GM18520 (cell line): ENCODE measurements at regions not wholly inside any gene's neighbourhood (a gene's known extent, or its start where the extent isn't known, plus 50 kb on each side); places are given as distances from the start of the nearest gene placed in this dataset.

Experiments used
- ATAC-seq: cut with Tn5 transposase; IDR thresholded peaks from one replicate; pipeline ENCODE4 v1.9.1; 2021; ENCODE audit not compliant: unreplicated experiment

GRCh38 chr10:44042075-44042770 lies 342.7 kb downstream of the CXCL12 start:
- no peak for ATAC-seq

GRCh38 chr10:44039599-44039998 lies 345.3 kb downstream of the CXCL12 start:
- no peak for ATAC-seq

DNA sequence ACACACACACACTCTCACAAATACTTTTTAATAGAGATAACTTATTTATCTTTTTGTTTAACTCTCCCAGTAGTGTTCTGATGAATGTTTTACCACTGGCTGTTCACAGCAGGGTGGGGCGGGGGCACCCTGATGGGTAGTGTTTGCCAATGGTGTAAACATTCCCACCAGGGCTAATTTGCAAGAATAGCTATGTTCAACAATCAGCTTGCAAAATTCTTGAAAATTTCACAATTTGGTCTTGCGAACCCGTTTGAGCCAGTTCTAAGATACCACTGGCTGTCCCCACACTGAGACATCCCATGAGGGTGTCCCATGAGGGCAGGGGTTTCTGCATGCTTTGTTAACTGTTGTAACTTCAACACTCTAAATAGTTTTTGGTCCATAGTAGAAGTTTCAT lies 348.5 kb downstream of the CXCL12 start:
- no peak for ATAC-seq

DNA sequence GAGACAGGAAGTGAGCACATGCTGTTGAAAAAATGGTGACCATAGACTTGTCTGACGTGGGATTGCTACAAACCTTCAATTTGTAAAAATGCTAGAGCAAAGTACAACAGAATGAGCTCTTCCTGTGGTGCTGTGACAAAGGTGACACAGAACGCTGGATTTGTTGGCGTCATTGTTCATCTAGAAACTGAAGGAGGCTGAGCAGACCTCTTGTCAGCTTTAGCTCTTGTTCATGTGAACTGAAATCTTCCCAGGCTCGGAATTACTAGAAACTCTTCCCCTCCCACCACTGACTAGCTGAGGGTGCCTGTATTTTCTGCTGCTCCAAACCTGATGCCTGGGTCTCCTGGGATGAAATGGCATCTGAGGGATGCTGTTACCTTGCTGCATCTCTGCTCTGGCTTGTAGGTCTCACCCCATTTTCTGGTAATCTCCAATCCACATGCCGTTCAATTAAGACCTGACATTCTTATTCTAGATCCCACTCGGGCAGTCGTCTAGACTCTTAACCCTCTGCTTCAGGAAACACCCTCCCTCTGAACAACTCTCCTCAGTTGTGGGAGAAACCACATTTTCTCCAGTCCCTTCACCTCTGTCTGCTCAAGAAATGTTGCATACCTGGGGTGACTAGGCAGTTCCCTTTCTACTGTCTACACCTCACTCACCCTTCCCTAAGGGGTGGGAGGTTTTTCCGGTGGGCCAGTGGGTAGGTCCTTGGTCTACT lies 349.3 kb downstream of the CXCL12 start:
- ATAC-seq: no peak

DNA sequence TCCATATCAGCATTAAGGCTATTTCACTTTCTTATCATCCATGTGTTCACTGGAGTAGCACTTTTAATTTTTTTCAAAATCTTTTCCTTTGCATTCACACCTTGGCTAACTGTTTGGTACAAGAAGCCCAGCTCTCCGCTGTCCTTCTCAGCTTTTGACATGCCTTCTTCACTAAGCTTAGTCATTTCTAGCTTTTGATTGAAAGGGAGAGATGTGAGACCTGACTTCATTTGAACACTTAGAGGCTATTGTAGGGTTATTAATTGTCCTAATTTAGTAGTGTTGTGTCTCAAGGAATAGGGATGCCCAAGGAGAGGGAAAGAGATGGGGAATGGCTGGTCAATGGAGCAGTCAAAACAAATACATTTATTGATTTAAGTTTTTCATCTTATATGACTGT lies 350.0 kb downstream of the CXCL12 start:
- ATAC-seq: no peak

DNA sequence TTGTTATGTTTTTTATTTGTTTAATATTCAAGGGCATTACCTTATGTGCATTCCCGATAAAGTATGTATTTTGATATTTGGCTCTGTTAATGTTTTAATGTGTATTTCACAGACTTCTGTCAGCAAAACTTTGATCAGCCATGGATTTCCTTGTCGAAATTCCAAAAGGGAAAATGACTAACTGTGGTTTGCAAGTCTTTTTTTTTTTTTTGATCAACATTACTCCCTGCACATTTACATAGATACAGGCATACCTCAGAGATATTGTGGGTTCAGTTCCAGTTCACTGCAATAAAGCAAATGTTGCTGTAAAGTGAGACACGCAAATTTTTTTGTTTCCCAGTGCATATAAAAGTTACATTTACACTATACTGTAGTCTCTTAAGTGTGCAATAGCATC lies 351.9 kb downstream of the CXCL12 start:
- no peak for ATAC-seq

DNA sequence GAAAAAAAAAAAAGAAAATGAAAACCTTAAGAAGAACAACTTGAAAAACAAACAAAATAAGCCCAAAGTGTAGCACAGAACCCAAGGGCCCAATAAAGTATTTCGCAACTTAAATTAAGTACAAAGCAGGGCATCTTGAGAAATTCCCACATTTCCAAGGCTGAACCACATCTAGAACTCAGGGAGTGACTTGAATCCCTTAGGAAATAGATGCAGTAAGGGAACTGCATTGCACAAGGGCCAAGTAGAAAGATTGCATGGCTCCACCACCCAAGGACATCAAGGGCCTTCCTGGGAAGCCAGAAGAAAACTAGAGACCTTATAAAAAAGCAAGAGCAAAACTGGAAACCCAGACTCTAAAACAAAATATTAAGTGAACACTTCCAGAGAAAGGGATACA lies 352.7 kb downstream of the CXCL12 start:
- ATAC-seq: no peak

DNA sequence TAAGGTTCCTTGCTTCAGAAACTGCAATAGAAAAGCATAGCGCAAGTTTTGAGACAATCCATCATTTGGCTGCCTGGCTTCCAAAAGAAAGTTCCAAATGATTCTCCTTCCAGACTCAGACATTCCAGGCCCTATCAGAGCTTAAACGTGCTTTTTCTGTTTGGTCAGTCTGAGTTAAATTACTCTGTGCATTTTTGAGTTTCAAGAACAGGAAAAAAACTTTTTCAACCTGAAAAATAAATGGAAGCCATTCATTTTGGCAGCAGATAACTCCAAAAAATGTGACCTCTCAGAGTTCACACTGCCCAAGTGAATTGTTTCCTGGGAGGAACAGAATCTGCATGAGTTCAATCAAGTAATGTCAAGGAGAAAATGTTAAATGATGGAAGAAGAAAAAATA lies 354.2 kb downstream of the CXCL12 start:
- no peak for ATAC-seq

GRCh38 chr10:44030132-44030531 lies 354.8 kb downstream of the CXCL12 start:
- ATAC-seq: peak; percentile 79

GRCh38 chr10:44028384-44029137 lies 356.3 kb downstream of the CXCL12 start:
- ATAC-seq: no peak

GRCh38 chr10:44024356-44025116 lies 360.4 kb downstream of the CXCL12 start:
- no peak for ATAC-seq

- no peak for ATAC-seq
Observed at GRCh38 chr10:44023517-44023916, 361.4 kb downstream of the CXCL12 start.

- ATAC-seq: no peak
Observed at GRCh38 chr10:44022203-44022602, 362.7 kb downstream of the CXCL12 start.

DNA sequence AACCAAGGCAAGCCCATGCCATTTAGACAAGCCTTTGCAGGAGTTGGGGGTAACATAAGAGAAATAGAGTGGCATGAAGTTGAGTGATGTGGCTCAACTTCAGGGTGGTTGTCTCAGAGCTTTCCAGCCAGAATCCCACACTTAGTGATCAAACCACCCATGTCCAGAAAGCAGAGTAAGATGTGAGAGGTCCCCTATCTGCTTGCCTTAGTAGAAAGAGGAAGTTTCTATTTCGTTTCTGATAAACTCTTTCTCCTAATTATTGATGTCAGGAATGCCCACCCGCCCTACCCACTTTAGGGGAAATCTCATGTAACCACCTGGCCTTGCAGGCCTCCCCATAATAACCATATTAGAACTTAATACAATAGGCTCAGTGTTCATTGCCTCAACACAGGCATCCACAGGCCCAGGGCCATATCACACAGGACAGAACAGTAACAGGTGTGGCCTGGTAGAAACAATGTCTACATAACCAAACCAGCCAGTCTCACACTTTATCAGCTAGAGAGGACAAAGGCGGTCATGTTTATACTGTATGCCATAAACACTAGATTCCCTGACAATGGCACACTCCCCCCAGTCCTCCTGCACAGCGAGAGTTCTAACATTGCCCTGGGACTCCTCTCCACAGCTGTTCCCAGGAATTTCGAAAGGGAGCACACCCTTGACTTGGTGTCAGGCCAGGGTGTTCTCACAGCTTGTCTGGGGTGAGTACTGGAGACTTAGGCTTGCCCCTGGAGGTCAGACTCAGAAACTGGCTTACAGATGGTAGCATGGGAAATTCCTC lies 364.4 kb downstream of the CXCL12 start:
- peak; percentile 49 for ATAC-seq

- ATAC-seq: no peak
Observed at GRCh38 chr10:44017483-44018145, 367.3 kb downstream of the CXCL12 start.

DNA sequence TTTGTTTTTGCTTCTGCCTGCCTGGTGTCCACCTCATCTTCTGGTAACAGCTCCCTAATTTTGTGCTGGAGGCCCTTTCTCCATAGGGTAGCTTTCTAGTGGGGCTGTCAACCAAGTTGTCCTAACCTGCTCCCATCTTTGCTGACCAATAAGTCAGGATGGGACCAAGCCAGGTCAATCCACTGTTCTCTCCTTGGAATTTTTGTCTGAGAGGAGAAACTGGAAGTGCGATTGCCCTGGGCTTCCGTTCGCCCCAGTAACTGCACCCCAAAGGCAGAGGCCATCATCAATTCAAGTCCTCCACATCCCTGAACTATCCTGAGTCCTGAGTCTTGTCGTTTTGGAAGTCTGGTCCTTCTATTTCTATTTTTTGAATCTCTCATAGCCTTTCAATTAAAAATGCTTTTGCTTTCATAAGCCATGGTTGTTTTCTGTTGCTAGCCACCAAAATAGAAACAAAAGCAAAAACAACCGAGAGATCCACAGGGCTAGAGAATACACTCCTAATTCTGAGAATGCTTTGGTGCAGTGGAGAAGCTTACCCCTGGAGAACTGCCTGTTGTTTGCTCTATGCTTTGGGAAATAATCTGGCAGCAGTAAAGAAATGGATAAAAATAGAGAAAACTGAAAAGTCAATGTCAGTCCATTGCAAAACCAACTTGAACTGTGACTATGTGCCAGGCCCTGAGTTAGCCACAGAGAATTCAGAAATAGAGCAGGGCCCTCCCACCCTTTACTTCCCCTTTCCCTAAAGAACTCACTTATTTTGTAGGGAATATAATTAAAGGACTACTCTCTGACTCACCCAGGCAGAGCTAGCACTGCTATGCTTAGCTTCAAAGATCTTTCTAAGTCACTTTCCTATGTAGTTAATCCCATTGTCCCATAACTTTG lies 368.1 kb downstream of the CXCL12 start:
- no peak for ATAC-seq

DNA sequence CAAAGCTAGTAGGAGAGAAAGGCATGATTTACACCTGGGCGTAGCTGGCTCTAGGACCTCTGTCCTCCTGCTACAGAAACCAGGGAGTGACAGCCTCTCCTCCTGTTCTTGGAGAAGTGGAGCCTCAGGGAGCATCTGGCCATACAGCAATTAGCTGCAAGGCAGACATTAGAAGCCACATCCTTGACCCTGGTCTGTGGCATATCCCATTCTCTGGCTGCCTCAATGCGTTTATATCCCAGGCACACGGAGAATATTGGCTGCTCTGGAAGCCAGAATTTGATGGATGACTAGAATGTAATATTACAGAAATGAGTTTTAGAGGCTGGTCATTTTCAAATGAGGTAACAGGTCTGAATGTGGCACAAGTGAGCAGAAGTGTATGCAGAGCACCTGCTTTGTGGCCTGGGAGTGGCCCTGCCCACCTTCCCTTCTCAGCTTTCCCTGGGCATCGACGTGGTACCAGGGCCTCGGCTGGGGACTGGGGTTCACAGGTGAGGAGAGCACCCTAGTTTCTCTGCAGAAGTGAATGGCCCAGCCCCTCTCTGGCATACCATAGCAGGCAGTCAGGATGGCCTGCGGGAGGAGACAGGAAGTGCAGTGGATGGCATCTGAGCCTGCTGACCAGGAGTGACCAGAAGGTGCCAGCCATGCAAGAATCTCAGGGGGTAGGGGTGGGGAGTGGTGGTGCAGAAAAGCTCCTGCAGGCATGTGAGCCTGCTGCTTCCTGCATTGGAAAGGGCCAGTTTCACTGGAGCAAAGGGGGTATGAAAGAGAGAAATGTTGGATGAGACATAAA lies 367.2 kb upstream of the ZNF32 start:
- no peak for ATAC-seq

DNA sequence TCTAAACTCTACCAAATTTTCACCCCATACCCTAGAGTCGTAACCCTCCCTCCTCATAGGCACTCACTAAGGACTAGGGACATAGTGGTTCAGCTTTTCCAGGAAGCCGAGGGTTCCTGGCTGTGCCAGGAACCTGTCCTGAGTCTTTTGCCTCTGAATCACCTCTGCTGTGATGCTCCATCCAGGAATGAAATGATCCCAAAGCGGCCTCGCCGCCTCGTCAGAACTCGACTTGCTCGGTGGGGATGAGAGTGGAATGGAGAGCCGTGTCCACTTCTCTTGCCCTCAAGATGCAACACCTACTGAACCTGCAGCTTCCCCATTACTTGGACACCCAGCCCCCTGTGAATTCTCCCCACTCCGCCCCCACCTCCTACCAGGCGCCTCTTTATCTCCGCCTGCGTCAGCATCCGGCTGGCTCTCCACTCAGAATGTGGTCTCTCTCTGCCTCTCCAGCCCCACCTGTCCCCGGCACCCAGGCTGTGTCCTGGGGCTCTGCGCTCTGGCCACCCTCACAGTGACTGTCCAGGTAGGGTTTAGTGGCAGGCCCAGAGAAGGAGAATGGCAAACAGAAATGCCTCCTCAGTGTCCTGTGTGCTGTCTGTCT lies 366.1 kb upstream of the ZNF32 start:
- no peak for ATAC-seq
